ENCODE measurements at regions not wholly inside any gene's neighbourhood (a gene's known extent, or its start where the extent isn't known, plus 50 kb on each side); places are given as distances from the start of the nearest gene placed in this dataset.
"Not testable (repeated sequence)": the region's sequence is repeated elsewhere in the genome, so short reads cannot be mapped to it uniquely, and the experiment has no call there.

DNA sequence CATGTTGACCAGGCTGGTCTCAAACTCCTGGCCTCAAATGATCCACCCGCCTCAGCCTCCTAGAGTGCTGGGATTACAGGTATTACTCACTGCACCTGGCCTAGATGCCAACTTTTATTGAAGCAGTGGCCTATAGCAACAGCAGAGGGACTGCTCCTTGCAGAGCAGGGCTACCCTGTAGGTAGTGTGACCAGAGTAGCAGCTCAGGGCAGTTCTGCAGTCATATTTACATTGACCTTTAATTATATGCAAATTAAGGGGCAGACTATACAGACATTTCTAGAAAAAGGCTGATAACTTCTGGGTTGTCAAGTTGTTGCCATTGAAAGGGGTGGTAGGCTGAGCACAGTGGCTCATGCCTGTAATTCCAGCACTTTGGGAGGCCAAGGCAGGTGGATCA lies 115.2 kb upstream of the PLEKHM1 start:
- H3K9me3 Mint-ChIP-seq; H3K4me1 Mint-ChIP-seq; H3K36me3 Mint-ChIP-seq (ENCODE audit: low read depth); H3K4me3 Mint-ChIP-seq; H3K27ac Mint-ChIP-seq: not testable (repeated sequence)
- peaks cover 16% of the 10 kb centered on the region for H3K27me3 Mint-ChIP-seq (ENCODE audit: low read depth)

DNA sequence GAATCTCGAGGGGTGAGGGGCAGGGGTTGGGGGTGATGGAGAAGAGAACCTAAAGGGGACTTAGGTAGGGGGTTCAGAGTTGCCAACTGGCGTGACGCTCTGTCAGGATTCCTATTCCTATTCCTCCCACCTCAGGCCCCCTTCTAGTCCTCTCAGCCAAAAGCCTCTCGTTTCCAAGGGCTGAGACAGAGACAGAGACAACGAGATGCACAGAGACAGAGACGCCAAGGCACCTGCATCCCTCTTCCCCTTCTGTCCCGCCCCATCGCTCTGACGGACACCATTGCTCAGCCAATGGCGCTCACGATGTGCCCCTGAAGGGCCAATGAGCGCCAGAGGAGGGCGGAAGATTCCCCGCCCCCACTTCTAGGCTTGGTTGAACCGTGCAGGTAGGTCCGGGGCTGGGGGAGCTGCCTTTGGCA lies 129.5 kb upstream of the PLEKHM1 start:
- H3K9me3 Mint-ChIP-seq; H3K27me3 Mint-ChIP-seq (ENCODE audit: low read depth); H3K4me1 Mint-ChIP-seq; H3K27ac Mint-ChIP-seq; H3K36me3 Mint-ChIP-seq (ENCODE audit: low read depth): not testable (repeated sequence)
- H3K4me3 Mint-ChIP-seq: peak overlapping the region; percentile 83 to 88 (median 86)

DNA sequence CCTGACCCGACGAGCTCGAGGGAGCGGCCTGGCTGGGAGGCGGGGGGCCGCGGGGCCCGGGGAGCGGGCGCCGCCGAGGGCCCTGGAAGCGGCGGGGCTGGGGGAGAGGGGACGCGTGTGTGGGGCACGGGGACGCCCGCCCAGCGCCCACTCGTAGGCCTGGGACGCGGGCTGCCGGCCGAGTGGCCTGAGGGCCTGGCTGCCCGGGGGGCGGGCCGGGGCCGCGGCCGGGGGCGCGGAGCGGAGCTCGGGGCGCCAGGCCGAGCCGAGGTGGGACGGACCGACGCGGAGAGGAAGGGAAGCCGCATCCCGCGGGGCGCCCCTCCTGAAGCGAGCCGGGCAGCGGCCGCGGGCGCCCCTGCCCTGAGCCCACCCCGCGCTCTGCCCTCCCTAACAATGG lies 129.9 kb upstream of the PLEKHM1 start:
- not testable (repeated sequence) for H3K9me3 Mint-ChIP-seq; H3K4me1 Mint-ChIP-seq; H3K36me3 Mint-ChIP-seq (ENCODE audit: low read depth); H3K27ac Mint-ChIP-seq; H3K27me3 Mint-ChIP-seq (ENCODE audit: low read depth)
- peak overlapping the region; percentile 83 to 88 (median 86) for H3K4me3 Mint-ChIP-seq

DNA sequence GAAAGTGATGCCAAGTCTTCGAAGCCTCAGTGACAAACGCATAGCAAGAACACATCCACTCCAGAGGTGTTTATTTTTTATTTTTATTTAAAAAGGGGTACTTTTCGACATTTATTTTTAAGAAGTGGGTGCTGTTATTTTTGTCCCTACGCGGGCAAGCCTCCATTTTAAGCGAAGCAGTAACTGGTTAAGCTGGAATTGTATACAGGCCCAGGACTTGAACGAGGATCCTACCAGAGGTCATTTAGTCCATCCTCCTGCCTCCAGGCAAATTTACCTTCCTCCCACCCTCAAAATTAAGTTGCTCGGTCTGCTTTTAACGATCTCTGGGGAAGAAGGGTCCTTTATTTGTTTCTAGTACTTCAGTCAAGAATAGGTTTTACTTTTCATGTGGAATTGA lies 130.6 kb upstream of the PLEKHM1 start:
- peak overlapping the region; percentile 62 to 77 (median 76) for H3K4me3 Mint-ChIP-seq
- not testable (repeated sequence) for H3K27me3 Mint-ChIP-seq (ENCODE audit: low read depth); H3K36me3 Mint-ChIP-seq (ENCODE audit: low read depth)

DNA sequence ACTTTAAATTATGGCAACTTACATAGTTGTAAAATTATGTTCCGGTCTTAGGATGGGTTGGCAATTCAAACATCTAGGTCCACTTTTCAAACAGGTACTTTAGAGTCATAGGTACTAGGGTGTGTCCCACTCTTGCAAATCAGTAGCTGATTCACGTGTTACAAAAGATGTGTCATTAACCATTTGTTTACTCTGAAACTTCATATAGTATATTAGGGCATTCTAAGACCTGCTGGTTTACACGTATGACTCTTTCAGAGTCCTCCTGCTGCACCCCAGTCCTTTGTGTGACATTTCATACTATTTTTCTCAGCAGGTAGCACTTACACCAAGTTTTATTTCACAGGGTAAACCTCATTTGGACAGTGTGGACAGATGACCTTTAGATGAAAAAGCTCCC lies 131.8 kb upstream of the PLEKHM1 start:
- Mint-ChIP-seq H3K36me3 (ENCODE audit: low read depth) (peaks cover 11% of the 10 kb centered on the region), H3K4me3 (peak overlapping the region in 1 of 3 experiments; percentile 68)
- not testable (repeated sequence) for H3K4me1 Mint-ChIP-seq; H3K27me3 Mint-ChIP-seq (ENCODE audit: low read depth); H3K27ac Mint-ChIP-seq; H3K9me3 Mint-ChIP-seq

More for the DNA sequence above, 130.6 kb upstream of the PLEKHM1 start:
- not testable (repeated sequence) for H3K4me1 Mint-ChIP-seq, H3K9me3 Mint-ChIP-seq, H3K27ac Mint-ChIP-seq

GRCh38 chr17:45628019-45628418 lies 137.5 kb upstream of the PLEKHM1 start:
- Mint-ChIP-seq H3K4me1 (no peaks in the 10 kb centered on the region), H3K4me3 (no peak overlapping the region), H3K27ac (no peak overlapping the region), H3K36me3 (ENCODE audit: low read depth) (peaks cover 54% of the 10 kb centered on the region), H3K9me3 (no peaks in the 10 kb centered on the region), H3K27me3 (ENCODE audit: low read depth) (no peaks in the 10 kb centered on the region)
- TF ChIP-seq, protein P1, sequence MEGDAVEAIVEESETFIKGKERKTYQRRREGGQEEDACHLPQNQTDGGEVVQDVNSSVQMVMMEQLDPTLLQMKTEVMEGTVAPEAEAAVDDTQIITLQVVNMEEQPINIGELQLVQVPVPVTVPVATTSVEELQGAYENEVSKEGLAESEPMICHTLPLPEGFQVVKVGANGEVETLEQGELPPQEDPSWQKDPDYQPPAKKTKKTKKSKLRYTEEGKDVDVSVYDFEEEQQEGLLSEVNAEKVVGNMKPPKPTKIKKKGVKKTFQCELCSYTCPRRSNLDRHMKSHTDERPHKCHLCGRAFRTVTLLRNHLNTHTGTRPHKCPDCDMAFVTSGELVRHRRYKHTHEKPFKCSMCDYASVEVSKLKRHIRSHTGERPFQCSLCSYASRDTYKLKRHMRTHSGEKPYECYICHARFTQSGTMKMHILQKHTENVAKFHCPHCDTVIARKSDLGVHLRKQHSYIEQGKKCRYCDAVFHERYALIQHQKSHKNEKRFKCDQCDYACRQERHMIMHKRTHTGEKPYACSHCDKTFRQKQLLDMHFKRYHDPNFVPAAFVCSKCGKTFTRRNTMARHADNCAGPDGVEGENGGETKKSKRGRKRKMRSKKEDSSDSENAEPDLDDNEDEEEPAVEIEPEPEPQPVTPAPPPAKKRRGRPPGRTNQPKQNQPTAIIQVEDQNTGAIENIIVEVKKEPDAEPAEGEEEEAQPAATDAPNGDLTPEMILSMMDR (IDR thresholded peaks at IDR 0.05; ENCODE audit: unreplicated experiment in 3 of 3): no peak

DNA sequence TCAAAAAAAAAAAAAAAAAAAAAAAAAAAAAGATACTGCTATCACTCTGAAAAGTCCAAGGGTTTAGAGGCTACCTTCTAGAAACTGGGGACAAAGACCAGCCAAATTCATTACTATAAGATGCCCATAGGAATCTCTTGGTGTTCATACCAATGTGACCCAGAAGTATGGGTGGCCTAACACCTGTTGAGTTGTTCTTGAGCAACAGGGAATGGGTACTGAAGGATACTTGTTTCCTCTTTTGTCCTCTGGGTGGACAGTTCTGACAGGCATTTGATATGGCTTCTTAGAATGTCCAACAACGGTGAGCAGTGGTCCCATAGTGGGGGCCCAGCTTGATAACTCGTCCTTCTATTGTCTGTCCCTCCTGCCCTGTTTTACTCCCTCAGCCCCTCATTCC lies 141.4 kb upstream of the PLEKHM1 start:
- Mint-ChIP-seq H3K27me3 (ENCODE audit: low read depth) (no peaks in the 10 kb centered on the region), H3K4me3 (no peak overlapping the region), H3K36me3 (ENCODE audit: low read depth) (peaks cover 75% of the 10 kb centered on the region), H3K9me3 (no peaks in the 10 kb centered on the region), H3K4me1 (no peaks in the 10 kb centered on the region), H3K27ac (no peak overlapping the region)
- TF ChIP-seq, protein P1 (IDR thresholded peaks at IDR 0.05; ENCODE audit: unreplicated experiment in 3 of 3): no peak

GRCh38 chr17:45639297-45639849 lies 144.7 kb upstream of the CRHR1 start:
- Mint-ChIP-seq H3K27ac (no peak overlapping the region), H3K4me3 (no peak overlapping the region), H3K36me3 (ENCODE audit: low read depth) (peaks cover 27% of the 10 kb centered on the region), H3K27me3 (ENCODE audit: low read depth) (no peaks in the 10 kb centered on the region), H3K4me1 (no peaks in the 10 kb centered on the region), H3K9me3 (no peaks in the 10 kb centered on the region)
- TF ChIP-seq, protein P1 (IDR thresholded peaks at IDR 0.05; ENCODE audit: unreplicated experiment in 3 of 3): no peak
